GM12873 (cell line): ENCODE measurements at regions not wholly inside any gene's neighbourhood (a gene's known extent, or its start where the extent isn't known, plus 50 kb on each side); places are given as distances from the start of the nearest gene placed in this dataset.

Experiments
- CTCF ChIP-seq: IDR thresholded peaks from 2 replicates; pipeline ENCODE4 v1.5.1; 2012; ENCODE audit warnings: low read depth, mild to moderate bottlenecking, moderate library complexity, low read length, control low read depth; ENCODE audit not compliant: insufficient read depth; ENCODE audit errors: missing control alignments

- TF ChIP-seq CTCF = no peak
Measured at GRCh38 chr10:104505521-104506042, 135.5 kb upstream of the SORCS3 start.

- no peak for TF ChIP-seq CTCF
Measured at GRCh38 chr10:104509981-104510380, 131.1 kb upstream of the SORCS3 start.

GRCh38 chr10:104510644-104511043 is 130.4 kb upstream of the SORCS3 start:
- no peak for TF ChIP-seq CTCF

GRCh38 chr10:104512800-104513199 is 128.3 kb upstream of the SORCS3 start:
- no peak for TF ChIP-seq CTCF

GRCh38 chr10:104515678-104516199 is 125.4 kb upstream of the SORCS3 start:
- TF ChIP-seq CTCF = no peak

- TF ChIP-seq CTCF = no peak
Measured at GRCh38 chr10:104516986-104517385, 124.1 kb upstream of the SORCS3 start.

GRCh38 chr10:104517946-104518345 is 123.1 kb upstream of the SORCS3 start:
- TF ChIP-seq CTCF = no peak
